ENCODE measurements at regions not wholly inside any gene's neighbourhood (a gene's known extent, or its start where the extent isn't known, plus 50 kb on each side); places are given as distances from the start of the nearest gene placed in this dataset.

DNA sequence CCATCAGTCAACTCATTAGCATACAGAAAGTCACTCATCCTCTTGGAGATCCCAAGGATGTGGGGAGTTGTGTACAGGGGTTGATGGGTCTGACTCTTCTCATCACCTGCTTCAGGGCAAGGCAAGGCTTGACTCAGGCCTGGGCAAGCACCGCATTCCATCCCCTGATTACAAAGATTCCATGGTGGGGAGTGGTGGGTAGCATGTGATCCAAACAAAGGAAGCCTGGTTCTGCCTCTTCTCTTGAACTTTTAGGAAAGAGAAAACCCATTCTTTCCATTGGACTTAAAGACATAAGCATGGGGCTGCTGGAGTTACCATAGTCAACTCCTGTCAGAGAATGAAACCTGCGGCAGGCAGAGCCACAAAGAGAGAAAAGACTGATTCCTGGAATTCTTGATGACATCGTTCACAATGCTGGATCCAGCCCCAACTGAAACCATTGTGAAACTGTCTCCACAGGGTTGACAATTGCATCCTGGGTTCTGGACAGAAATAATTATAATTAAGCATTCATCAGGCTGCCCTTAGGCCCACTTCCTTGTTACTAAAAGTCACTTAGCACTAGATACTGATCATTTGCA lies 235.8 kb upstream of the KCNG1 start:
- Histone ChIP-seq H3K4me1 (no peaks in the 10 kb centered on the region), H3K9me3 (ENCODE audit: control insufficient read depth, low read length) (no peaks in the 10 kb centered on the region), H3K9ac (no peak overlapping the region), H3K27me3 (ENCODE audit: control insufficient read depth, insufficient read depth, low read length) (no peaks in the 10 kb centered on the region), H3K4me2 (ENCODE audit: low read length) (no peak overlapping the region), H3K79me2 (no peaks in the 10 kb centered on the region), H3K27ac (no peak overlapping the region), H3K4me3 (ENCODE audit: low read depth, low read length) (no peak overlapping the region), H3K36me3 (ENCODE audit: control insufficient read depth, insufficient read depth, low read length) (no peaks in the 10 kb centered on the region), H2AFZ (no peak overlapping the region)
- TF ChIP-seq, protein P1, sequence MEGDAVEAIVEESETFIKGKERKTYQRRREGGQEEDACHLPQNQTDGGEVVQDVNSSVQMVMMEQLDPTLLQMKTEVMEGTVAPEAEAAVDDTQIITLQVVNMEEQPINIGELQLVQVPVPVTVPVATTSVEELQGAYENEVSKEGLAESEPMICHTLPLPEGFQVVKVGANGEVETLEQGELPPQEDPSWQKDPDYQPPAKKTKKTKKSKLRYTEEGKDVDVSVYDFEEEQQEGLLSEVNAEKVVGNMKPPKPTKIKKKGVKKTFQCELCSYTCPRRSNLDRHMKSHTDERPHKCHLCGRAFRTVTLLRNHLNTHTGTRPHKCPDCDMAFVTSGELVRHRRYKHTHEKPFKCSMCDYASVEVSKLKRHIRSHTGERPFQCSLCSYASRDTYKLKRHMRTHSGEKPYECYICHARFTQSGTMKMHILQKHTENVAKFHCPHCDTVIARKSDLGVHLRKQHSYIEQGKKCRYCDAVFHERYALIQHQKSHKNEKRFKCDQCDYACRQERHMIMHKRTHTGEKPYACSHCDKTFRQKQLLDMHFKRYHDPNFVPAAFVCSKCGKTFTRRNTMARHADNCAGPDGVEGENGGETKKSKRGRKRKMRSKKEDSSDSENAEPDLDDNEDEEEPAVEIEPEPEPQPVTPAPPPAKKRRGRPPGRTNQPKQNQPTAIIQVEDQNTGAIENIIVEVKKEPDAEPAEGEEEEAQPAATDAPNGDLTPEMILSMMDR (IDR thresholded peaks at IDR 0.05): no peak

DNA sequence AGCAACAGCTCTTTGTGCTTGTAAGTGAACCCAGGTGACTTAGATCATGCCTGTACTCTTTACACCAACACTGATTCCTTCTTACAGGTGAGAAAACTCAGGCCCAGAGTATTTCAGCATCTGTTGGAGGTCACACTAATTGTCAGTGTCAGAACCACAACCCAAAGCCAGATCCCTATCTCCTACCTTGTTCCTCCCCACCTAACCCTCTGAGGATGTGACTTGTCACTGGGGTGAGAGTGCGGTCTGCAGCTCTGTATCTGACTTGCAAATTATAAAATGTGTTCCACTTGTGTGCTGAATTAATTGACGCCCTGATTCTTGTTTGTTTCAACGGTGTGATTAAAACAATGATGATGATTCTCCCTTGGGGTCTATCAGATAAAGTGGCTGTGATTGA lies 232.5 kb upstream of the KCNG1 start:
- Histone ChIP-seq H3K4me1 (no peaks in the 10 kb centered on the region), H3K79me2 (no peaks in the 10 kb centered on the region), H3K4me2 (ENCODE audit: low read length) (no peak overlapping the region), H3K9ac (no peak overlapping the region), H3K27ac (no peak overlapping the region), H3K27me3 (ENCODE audit: control insufficient read depth, insufficient read depth, low read length) (no peaks in the 10 kb centered on the region), H2AFZ (no peak overlapping the region), H3K4me3 (ENCODE audit: low read depth, low read length) (no peak overlapping the region), H3K36me3 (ENCODE audit: control insufficient read depth, insufficient read depth, low read length) (peaks cover 2% of the 10 kb centered on the region), H3K9me3 (ENCODE audit: control insufficient read depth, low read length) (no peaks in the 10 kb centered on the region)
- TF ChIP-seq, protein P1 (IDR thresholded peaks at IDR 0.05): no peak

DNA sequence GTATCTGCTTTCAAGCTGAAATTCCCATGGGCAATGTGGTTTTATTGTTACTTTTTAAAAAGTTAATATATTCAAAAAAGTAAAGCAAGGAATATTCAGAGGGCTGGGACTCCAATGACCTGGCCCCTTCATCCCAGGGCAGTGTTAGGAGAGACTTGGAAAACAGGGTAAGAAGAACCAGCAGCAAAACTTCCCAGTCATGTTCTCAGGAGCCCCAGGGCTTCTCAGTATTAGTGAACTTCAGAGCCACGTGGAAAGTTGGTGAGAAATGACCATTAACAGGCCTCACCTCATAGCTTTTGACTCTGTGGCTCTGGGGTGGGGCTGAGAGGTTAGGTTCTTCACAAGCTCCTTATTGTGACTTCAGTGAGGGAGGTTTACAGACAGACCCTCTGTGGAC lies 230.4 kb upstream of the KCNG1 start:
- Histone ChIP-seq H3K4me2 (ENCODE audit: low read length) (no peak overlapping the region), H2AFZ (no peak overlapping the region), H3K4me1 (no peaks in the 10 kb centered on the region), H3K27ac (no peak overlapping the region), H3K9me3 (ENCODE audit: control insufficient read depth, low read length) (no peaks in the 10 kb centered on the region), H3K27me3 (ENCODE audit: control insufficient read depth, insufficient read depth, low read length) (no peaks in the 10 kb centered on the region), H3K9ac (no peak overlapping the region), H3K36me3 (ENCODE audit: control insufficient read depth, insufficient read depth, low read length) (peaks cover 2% of the 10 kb centered on the region), H3K4me3 (ENCODE audit: low read depth, low read length) (no peak overlapping the region), H3K79me2 (no peaks in the 10 kb centered on the region)
- TF ChIP-seq, protein P1 (IDR thresholded peaks at IDR 0.05): no peak

DNA sequence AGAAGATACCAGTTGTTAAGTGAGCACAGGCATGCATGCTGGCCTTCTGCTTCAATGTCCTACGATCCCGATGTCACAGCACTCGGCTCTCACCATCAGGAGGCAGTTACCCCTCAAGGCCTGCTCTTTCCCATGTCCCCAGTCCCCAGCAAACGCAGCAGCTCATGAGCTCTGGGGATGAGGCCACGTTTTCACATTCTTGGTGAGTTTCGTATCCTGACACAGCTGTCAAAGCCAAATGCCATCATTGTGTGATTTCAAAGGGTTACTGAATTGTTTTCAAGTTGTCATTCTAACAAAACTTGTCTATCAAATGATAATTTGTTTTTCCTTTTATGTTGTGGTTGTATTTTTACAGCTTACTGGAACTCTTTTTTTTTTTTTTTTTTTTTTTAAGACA lies 226.9 kb upstream of the KCNG1 start:
- TF ChIP-seq, protein P1 (IDR thresholded peaks at IDR 0.05): no peak
- Histone ChIP-seq H3K9me3 (ENCODE audit: control insufficient read depth, low read length) (no peaks in the 10 kb centered on the region), H3K9ac (no peak overlapping the region)

DNA sequence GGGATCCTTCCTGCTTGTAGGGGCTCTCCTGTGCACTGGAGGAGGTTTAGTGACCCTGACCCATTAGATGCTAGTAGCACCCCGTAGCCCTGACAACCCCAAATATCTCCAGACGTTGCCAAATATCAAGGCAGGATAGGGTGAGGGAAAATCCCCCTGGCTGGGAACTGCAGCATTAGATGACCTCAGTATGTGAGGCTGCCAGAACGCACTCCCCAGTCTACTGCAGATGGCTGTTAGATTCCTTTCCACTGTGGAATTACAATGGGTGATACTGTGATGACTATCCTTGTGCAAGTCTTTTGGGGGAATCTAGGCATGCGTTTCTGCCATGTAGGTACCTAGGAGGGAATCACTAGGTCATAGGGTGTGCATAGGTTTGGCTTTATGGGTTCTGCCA lies 226.3 kb upstream of the KCNG1 start:
- TF ChIP-seq, protein P1 (IDR thresholded peaks at IDR 0.05): no peak
- no peaks in the 10 kb centered on the region for H3K27me3 ChIP-seq (ENCODE audit: control insufficient read depth, insufficient read depth, low read length)
- H3K4me3 ChIP-seq (ENCODE audit: low read depth, low read length): no peak overlapping the region
- no peak overlapping the region for H3K4me2 ChIP-seq (ENCODE audit: low read length)
- H3K36me3 ChIP-seq (ENCODE audit: control insufficient read depth, insufficient read depth, low read length): peaks cover 2% of the 10 kb centered on the region
- no peaks in the 10 kb centered on the region for H3K4me1 ChIP-seq
- no peaks in the 10 kb centered on the region for H3K79me2 ChIP-seq
- no peaks in the 10 kb centered on the region for H3K9me3 ChIP-seq (ENCODE audit: control insufficient read depth, low read length)
- H3K27ac ChIP-seq: no peak overlapping the region
- H3K9ac ChIP-seq: no peak overlapping the region
- no peak overlapping the region for H2AFZ ChIP-seq

More for the DNA sequence above, 226.9 kb upstream of the KCNG1 start:
- Histone ChIP-seq H3K4me1 (no peaks in the 10 kb centered on the region), H3K27ac (no peak overlapping the region), H3K79me2 (no peaks in the 10 kb centered on the region), H3K4me2 (ENCODE audit: low read length) (no peak overlapping the region), H3K36me3 (ENCODE audit: control insufficient read depth, insufficient read depth, low read length) (peaks cover 2% of the 10 kb centered on the region), H3K27me3 (ENCODE audit: control insufficient read depth, insufficient read depth, low read length) (no peaks in the 10 kb centered on the region), H3K4me3 (ENCODE audit: low read depth, low read length) (no peak overlapping the region), H2AFZ (no peak overlapping the region)

Data from parathyroid adenoma (tissue), 2 donors.